Tibial nerve (tissue), 4 donors: ENCODE measurements at regions not wholly inside any gene's neighbourhood (a gene's known extent, or its start where the extent isn't known, plus 50 kb on each side); places are given as distances from the start of the nearest gene placed in this dataset.

Experiments used
- DNase-seq, 2 donors: peaks; one replicate each; pipeline ENCODE4 v3.0.0-alpha.2; 2019; ENCODE audit warnings: low spot score in 2 of 2
- H3K27ac ChIP-seq, 4 donors: fragments of 200-600 bp; sonication (generic) in 3 of 4; one replicate each; pipeline ENCODE4 v1.5.1; 2017 to 2019; ENCODE audit warnings: mild to moderate bottlenecking in 1 of 4
- H3K27me3 ChIP-seq, 2 donors: fragments of 200-600 bp; sonication (generic) in 1 of 2; one replicate each; pipeline versions ENCODE4 v1.5.1 to v1.6.0; 2017 to 2019
- H3K36me3 ChIP-seq, 3 donors: fragments of 200-600 bp; sonication (generic); one replicate each; pipeline ENCODE4 v1.5.1; 2018 to 2019
- H3K4me1 ChIP-seq, 4 donors: fragments of 200-600 bp; sonication (generic) in 3 of 4; one replicate each; pipeline ENCODE4 v1.5.1; 2017 to 2019
- H3K4me3 ChIP-seq, 4 donors: fragments of 200-600 bp; sonication (generic) in 3 of 4; one replicate each; pipeline ENCODE4 v1.5.1; 2017 to 2019; ENCODE audit warnings: mild to moderate bottlenecking in 1 of 4, moderate library complexity in 1 of 4
- H3K9me3 ChIP-seq, 4 donors: fragments of 200-600 bp; sonication (generic) in 3 of 4; one replicate each; pipeline ENCODE4 v1.5.1; 2017 to 2019
- EP300 ChIP-seq, 2 donors: sonication (generic); formaldehyde crosslinking; IDR thresholded peaks; one replicate each; pipeline ENCODE4 v1.6.1; 2017; ENCODE audit warnings: antibody characterized with exemption in 2 of 2, mild to moderate bottlenecking in 1 of 2
- POLR2A ChIP-seq, 2 donors: fragments of 450-650 bp; IDR thresholded peaks; one replicate each; pipeline ENCODE4 v1.6.1; 2017; ENCODE audit warnings: antibody characterized with exemption in 2 of 2, mild to moderate bottlenecking in 2 of 2, moderate library complexity in 2 of 2
- WGBS, 2 donors: methylation state at CpG; one replicate each; pipeline ENCODE4 v1.1.5; 2018; 5-methylcytosine and 5-hydroxymethylcytosine counted together
- TF ChIP-seq, protein P1 (sequence below), 5 experiments: fragments of 200-600 bp in 3 of 5; fragments of 450-650 bp in 2 of 5; sonication (generic) in 3 of 5; IDR thresholded peaks; one replicate each; pipeline ENCODE4 v1.5.1; 2016 to 2019; ENCODE audit warnings: antibody characterized with exemption in 5 of 5, mild to moderate bottlenecking in 3 of 5, moderate library complexity in 2 of 5

DNA sequence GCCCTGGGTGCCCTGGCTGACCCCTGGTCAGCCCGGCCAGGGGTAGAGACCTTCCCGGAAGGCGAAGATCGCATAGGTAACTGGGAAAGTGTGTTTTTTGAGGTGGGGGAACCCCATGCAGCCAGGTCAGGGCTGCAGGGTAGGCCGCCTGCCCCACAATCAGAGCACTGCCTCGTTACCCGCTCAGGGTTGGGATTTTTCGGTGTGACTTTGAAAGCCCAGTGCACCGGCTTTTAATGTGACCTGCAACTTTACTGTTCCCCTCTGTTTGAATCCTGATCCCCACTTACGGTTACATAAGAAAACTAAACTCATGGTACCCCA, 239.2 kb upstream of the PLET1 start:
- Histone ChIP-seq H3K4me3 (no peak overlapping the region), H3K27me3 (no peaks in the 10 kb centered on the region), H3K27ac (no peak overlapping the region), H3K9me3 (no peaks in the 10 kb centered on the region), H3K36me3 (no peaks in the 10 kb centered on the region), H3K4me1 (no peaks in the 10 kb centered on the region)
- WGBS, 2 donors = 89 to 90% methylated on average over 10 of the region's 10 CpGs
- DNase-seq = no peak
- TF ChIP-seq, protein P1, sequence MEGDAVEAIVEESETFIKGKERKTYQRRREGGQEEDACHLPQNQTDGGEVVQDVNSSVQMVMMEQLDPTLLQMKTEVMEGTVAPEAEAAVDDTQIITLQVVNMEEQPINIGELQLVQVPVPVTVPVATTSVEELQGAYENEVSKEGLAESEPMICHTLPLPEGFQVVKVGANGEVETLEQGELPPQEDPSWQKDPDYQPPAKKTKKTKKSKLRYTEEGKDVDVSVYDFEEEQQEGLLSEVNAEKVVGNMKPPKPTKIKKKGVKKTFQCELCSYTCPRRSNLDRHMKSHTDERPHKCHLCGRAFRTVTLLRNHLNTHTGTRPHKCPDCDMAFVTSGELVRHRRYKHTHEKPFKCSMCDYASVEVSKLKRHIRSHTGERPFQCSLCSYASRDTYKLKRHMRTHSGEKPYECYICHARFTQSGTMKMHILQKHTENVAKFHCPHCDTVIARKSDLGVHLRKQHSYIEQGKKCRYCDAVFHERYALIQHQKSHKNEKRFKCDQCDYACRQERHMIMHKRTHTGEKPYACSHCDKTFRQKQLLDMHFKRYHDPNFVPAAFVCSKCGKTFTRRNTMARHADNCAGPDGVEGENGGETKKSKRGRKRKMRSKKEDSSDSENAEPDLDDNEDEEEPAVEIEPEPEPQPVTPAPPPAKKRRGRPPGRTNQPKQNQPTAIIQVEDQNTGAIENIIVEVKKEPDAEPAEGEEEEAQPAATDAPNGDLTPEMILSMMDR (IDR thresholded peaks at IDR 0.05) = no peak

DNA sequence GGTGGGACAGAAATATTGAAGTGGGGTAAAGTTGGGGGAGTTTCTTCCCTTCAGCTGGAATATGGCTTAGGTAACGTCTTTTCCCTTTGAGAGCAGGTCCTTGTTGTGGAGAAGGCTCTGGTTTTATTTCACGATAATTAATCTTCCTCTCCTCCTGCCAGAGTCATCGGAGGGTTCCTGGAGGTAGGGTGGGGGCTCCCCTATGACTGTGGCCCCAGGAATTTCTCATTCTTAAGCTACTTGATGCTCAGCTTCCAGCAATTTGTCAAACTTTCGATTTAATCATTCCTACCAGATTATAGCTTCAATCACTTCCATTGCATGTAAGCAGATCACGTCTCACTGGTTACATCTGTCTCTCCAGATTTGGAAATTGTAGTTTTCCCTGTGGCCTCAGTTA, 242.8 kb upstream of the PLET1 start:
- DNase-seq = no peak
- Histone ChIP-seq H3K27me3 (no peaks in the 10 kb centered on the region), H3K4me1 (no peaks in the 10 kb centered on the region), H3K9me3 (no peaks in the 10 kb centered on the region), H3K27ac (no peak overlapping the region), H3K4me3 (no peak overlapping the region), H3K36me3 (no peaks in the 10 kb centered on the region)
- 73 to 89% methylated on average over 5 of the region's 5 CpGs for WGBS, 2 donors
- TF ChIP-seq, protein P1 (IDR thresholded peaks at IDR 0.05) = no peak
- TF ChIP-seq EP300 (IDR thresholded peaks at IDR 0.05) (no peak), POLR2A (IDR thresholded peaks at IDR 0.05) (no peak)

DNA sequence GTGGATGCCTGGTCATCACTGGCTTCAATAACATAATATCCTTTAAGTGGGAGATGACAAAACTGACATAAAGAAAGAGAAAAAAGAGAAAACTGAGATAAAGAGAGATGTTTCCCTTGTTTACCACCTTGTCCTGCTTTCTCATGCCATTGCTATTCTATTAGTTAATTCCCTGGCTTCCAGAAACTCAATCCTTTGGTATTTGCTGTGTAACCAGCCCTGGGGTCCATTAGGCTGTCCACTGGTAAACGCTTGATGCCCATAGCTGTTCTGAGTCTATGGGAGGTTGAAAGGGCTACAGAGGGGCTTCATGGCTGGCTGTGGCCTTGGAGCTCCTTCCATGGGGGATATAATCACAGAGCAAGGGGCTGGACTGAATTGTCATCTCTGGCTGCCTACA, 243.4 kb upstream of the PLET1 start:
- WGBS, 2 donors = 84 to 89% methylated on average over 1 of the region's 1 CpG
- TF ChIP-seq, protein P1 (IDR thresholded peaks at IDR 0.05) = no peak
- no peak for TF ChIP-seq EP300 (IDR thresholded peaks at IDR 0.05)
- no peak for DNase-seq
- Histone ChIP-seq H3K4me3 (no peak overlapping the region), H3K27me3 (no peaks in the 10 kb centered on the region), H3K9me3 (no peaks in the 10 kb centered on the region), H3K36me3 (no peaks in the 10 kb centered on the region), H3K4me1 (no peaks in the 10 kb centered on the region), H3K27ac (no peak overlapping the region)

DNA sequence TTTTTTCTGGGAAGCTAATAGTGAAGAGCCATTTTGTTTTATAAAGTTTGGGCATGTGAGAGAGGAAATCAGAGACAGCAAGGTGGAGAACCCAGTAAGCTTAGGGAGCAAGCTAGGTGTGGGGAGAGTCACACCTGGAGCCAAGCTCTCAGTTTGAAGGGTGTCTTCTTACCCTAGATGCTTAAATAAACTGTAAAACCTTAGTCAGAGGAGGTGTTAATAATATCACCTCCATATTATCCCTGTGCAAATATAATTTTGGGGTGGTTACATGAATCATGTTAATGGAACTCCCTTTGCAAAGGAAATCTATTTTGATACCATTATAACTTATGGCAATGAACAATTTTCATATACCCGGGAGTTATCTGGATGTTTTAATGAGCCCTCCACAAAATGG, 246.2 kb upstream of the PLET1 start:
- Histone ChIP-seq H3K27ac (no peak overlapping the region), H3K4me1 (no peaks in the 10 kb centered on the region), H3K9me3 (no peaks in the 10 kb centered on the region), H3K4me3 (no peak overlapping the region), H3K27me3 (peaks cover 0 to 4% of the 10 kb centered on the region in 2 donors), H3K36me3 (no peaks in the 10 kb centered on the region)
- TF ChIP-seq, protein P1 (IDR thresholded peaks at IDR 0.05) = no peak
- TF ChIP-seq EP300 (IDR thresholded peaks at IDR 0.05) (no peak), POLR2A (IDR thresholded peaks at IDR 0.05) (no peak)
- WGBS, 2 donors = 77 to 95% methylated on average over 1 of the region's 1 CpG
- no peak for DNase-seq

DNA sequence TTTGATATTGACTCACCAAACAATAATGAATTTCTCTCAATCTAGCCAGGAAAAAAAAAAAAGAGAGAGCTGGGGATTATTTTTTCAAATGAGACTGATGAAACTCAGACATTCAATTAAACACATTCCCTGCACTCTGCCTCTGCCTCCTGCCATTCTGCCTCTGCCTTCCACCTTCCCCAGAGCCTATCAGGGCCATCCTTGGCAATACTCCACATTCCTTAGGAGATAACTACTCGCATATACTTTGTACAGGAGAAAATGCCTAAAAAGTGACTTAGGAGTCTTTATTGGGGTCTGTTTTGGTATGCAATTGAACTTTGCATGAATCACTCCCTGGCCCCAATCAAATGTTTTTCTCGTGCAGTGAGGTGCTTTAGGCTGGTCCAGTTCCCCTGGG, 246.6 kb upstream of the PLET1 start:
- no peaks in the 10 kb centered on the region for H3K9me3 ChIP-seq
- no peak overlapping the region for H3K27ac ChIP-seq
- DNase-seq = no peak
- no peak for TF ChIP-seq EP300 (IDR thresholded peaks at IDR 0.05)
- TF ChIP-seq, protein P1 (IDR thresholded peaks at IDR 0.05) = no peak
- no peak for TF ChIP-seq POLR2A (IDR thresholded peaks at IDR 0.05)
- peaks cover 0 to 4% of the 10 kb centered on the region in 2 donors for H3K27me3 ChIP-seq
- no peak overlapping the region for H3K4me3 ChIP-seq
- H3K36me3 ChIP-seq = no peaks in the 10 kb centered on the region
- no peaks in the 10 kb centered on the region for H3K4me1 ChIP-seq
- WGBS, 2 donors = 51 to 60% methylated on average over 2 of the region's 2 CpGs
